Superior temporal gyrus (tissue), 1 donor: ENCODE measurements at regions not wholly inside any gene's neighbourhood (a gene's known extent, or its start where the extent isn't known, plus 50 kb on each side); places are given as distances from the start of the nearest gene placed in this dataset.

Experiments
- DNase-seq: peaks from one replicate; pipeline ENCODE4 v3.0.0-alpha.2; 2016; ENCODE audit errors: extremely low spot score

- DNase-seq, result no peak
Observed at GRCh38 chr3:107904536-107905066, 186.2 kb downstream of the CD47 start.

- no peak for DNase-seq
Observed at GRCh38 chr3:107899990-107900651, 190.7 kb downstream of the CD47 start.

- no peak for DNase-seq
Observed at GRCh38 chr3:107897471-107898061, 193.3 kb downstream of the CD47 start.

GRCh38 chr3:107894998-107895397 lies 195.8 kb downstream of the CD47 start:
- DNase-seq, result no peak

GRCh38 chr3:107892955-107893624 lies 197.7 kb downstream of the CD47 start:
- no peak for DNase-seq

- DNase-seq, result no peak
Observed at GRCh38 chr3:107884719-107885460, 205.9 kb downstream of the CD47 start.

- no peak for DNase-seq
Observed at GRCh38 chr3:107884028-107884427, 206.8 kb downstream of the CD47 start.

- DNase-seq, result no peak
Observed at GRCh38 chr3:107882881-107883280, 207.9 kb downstream of the CD47 start.

GRCh38 chr3:107882261-107882660 lies 208.6 kb downstream of the CD47 start:
- no peak for DNase-seq

- DNase-seq, result no peak
Observed at GRCh38 chr3:107881509-107881908, 209.3 kb downstream of the CD47 start.

- DNase-seq, result no peak
Observed at GRCh38 chr3:107880702-107881101, 210.1 kb downstream of the CD47 start.

GRCh38 chr3:107877936-107878335 lies 212.9 kb downstream of the CD47 start:
- no peak for DNase-seq

GRCh38 chr3:107870943-107871638 lies 219.7 kb downstream of the CD47 start:
- DNase-seq, result no peak

- no peak for DNase-seq
Observed at GRCh38 chr3:107870096-107870495, 220.7 kb downstream of the CD47 start.

GRCh38 chr3:107868449-107868848 lies 222.4 kb downstream of the CD47 start:
- no peak for DNase-seq

GRCh38 chr3:107861904-107862303 lies 228.9 kb downstream of the CD47 start:
- no peak for DNase-seq

GRCh38 chr3:107861422-107861821 lies 229.4 kb downstream of the CD47 start:
- no peak for DNase-seq
